Epithelial cell of prostate (primary cell): ENCODE measurements at regions not wholly inside any gene's neighbourhood (a gene's known extent, or its start where the extent isn't known, plus 50 kb on each side); places are given as distances from the start of the nearest gene placed in this dataset.
"Not testable (repeated sequence)": the region's sequence is repeated elsewhere in the genome, so short reads cannot be mapped to it uniquely, and the experiment has no call there.

Experiments
- DNase-seq: peaks from one replicate; pipeline ENCODE4 v3.0.0-alpha.2; 2011; ENCODE audit warnings: low read depth, low spot score
- H3K27ac ChIP-seq: fragments of 450-650 bp; 2 replicates; pipeline ENCODE4 v1.5.1; 2017; ENCODE audit warnings: mild to moderate bottlenecking

GRCh38 chr5:42874621-42875198, 63.0 kb upstream of the SELENOP start:
- no peak overlapping the region for H3K27ac ChIP-seq
- DNase-seq = no peak

- H3K27ac ChIP-seq = no peak overlapping the region
- no peak for DNase-seq
Measured at GRCh38 chr5:42872865-42873264, 61.2 kb upstream of the SELENOP start.

DNA sequence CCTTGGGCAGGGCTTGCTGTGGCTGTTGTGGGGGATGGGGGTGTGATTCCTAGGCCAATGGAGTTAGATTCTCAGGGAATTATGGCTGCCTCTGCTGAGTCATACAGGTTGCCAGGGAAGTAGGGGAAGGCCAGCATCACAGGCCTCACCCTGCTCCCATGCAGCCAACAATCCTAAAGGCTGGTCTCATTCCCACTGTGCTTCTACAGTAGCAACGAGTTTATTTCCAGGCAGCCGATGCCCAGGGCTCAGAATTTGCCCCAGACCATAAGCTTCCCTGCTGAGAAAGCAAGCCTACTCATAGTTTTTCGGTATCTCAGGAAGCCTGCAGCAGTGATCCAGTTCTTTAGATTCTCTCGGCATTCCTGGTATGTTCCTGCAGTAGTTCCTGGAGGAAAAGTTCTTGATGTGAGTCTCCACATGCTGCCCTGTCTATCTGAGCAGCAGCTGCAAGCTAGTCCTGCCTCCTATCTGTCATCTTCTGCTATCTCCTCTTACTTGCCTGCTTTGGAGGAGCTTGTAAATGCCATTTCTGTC, 59.3 kb upstream of the SELENOP start:
- no peak overlapping the region for H3K27ac ChIP-seq
- DNase-seq = no peak

- not testable (repeated sequence) for DNase-seq, H3K27ac ChIP-seq
Measured at GRCh38 chr5:42868417-42868816, 56.7 kb upstream of the SELENOP start.

DNA sequence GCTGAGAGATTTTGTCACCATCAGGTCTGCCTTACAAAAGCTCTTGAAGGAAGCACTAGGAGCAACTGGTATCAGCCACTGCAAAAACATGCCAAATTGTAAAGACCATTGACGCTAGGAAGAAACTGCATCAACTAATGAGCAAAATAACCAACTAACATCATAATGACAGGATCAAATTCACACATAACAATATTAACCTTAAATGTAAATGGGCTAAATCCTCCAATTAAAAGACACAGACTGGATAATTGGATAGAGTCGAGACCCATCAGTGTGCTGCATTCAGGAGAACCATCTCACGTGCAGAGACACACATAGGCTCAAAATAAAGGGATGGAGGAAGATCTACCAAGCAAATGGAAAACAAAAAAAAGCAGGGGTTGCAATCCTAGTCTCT, 53.1 kb upstream of the SELENOP start:
- H3K27ac ChIP-seq, DNase-seq: not testable (repeated sequence)
